SK-N-SH treated with all-trans-retinoic acid at 6 μM for 48 hours (cell line): ENCODE measurements at regions not wholly inside any gene's neighbourhood (a gene's known extent, or its start where the extent isn't known, plus 50 kb on each side); places are given as distances from the start of the nearest gene placed in this dataset.

Experiments used
- ATAC-seq: fragments of 200-7000 bp; cut with Tn5 transposase; 3 replicates; pipeline ENCODE4 v1.9.1; 2020; ENCODE audit warnings: mild to moderate bottlenecking, moderate library complexity
- ARNTL ChIP-seq: fragments of 450-650 bp; formaldehyde crosslinking; IDR thresholded peaks from 2 replicates; pipeline ENCODE4 v1.5.0; 2020; ENCODE audit warnings: low read depth, mild to moderate bottlenecking, moderate library complexity, borderline replicate concordance
- BACH2 ChIP-seq: fragments of 250-450 bp; sonication (Bioruptor Pico); IDR thresholded peaks from 2 replicates; pipeline ENCODE4 v1.9.0; 2021; ENCODE audit warnings: mild to moderate bottlenecking, borderline replicate concordance
- CREB5 ChIP-seq: fragments of 250-450 bp; sonication (Bioruptor Pico); IDR thresholded peaks from 2 replicates; pipeline ENCODE4 v1.5.1; 2020; ENCODE audit warnings: low read depth, mild to moderate bottlenecking, moderate library complexity
- CSDC2 ChIP-seq: fragments of 250-450 bp; sonication (Bioruptor Pico); IDR thresholded peaks from 2 replicates; pipeline ENCODE4 v1.5.0; 2020; ENCODE audit warnings: mild to moderate bottlenecking, moderate library complexity
- CSRNP3 ChIP-seq: fragments of 250-450 bp; sonication (Bioruptor Pico); IDR thresholded peaks from 2 replicates; pipeline ENCODE4 v1.5.1; 2021; ENCODE audit warnings: mild to moderate bottlenecking, moderate library complexity
- ESRRG ChIP-seq: fragments of 250-450 bp; sonication (Bioruptor Pico); IDR thresholded peaks from 2 replicates; pipeline ENCODE4 v1.6.1; 2021; ENCODE audit warnings: mild to moderate bottlenecking
- GLIS3 ChIP-seq: fragments of 250-450 bp; sonication (Bioruptor Pico); IDR thresholded peaks from 2 replicates; pipeline ENCODE4 v1.5.0; 2020; ENCODE audit warnings: mild to moderate bottlenecking, moderate library complexity
- ISL1 ChIP-seq: fragments of 250-450 bp; sonication (Bioruptor Pico); IDR thresholded peaks from 2 replicates; pipeline ENCODE4 v2.1.2; 2022; ENCODE audit warnings: mild to moderate bottlenecking, moderate library complexity
- OSR1 ChIP-seq: fragments of 250-450 bp; sonication (Bioruptor Pico); IDR thresholded peaks from 2 replicates; pipeline ENCODE4 v1.8.0; 2022; ENCODE audit warnings: moderate library complexity, mild to moderate bottlenecking, inconsistent platforms
- PATZ1 ChIP-seq: fragments of 250-450 bp; sonication (Bioruptor Pico); IDR thresholded peaks from 2 replicates; pipeline ENCODE4 v1.8.0; 2020; ENCODE audit warnings: mild to moderate bottlenecking, moderate library complexity, borderline replicate concordance
- POU6F1 ChIP-seq: fragments of 250-450 bp; sonication (Bioruptor Pico); IDR thresholded peaks from 2 replicates; pipeline ENCODE4 v1.8.0; 2021; ENCODE audit warnings: low read depth, mild to moderate bottlenecking, moderate library complexity, borderline replicate concordance
- PPARA ChIP-seq: fragments of 250-450 bp; sonication (Bioruptor Pico); IDR thresholded peaks from 2 replicates; pipeline ENCODE4 v1.5.0; 2020; ENCODE audit warnings: mild to moderate bottlenecking, borderline replicate concordance
- RARB ChIP-seq: fragments of 250-450 bp; sonication (Bioruptor Pico); IDR thresholded peaks from 2 replicates; pipeline ENCODE4 v1.8.0; 2021; ENCODE audit warnings: mild to moderate bottlenecking, moderate library complexity
- SNAI2 ChIP-seq: fragments of 250-450 bp; sonication (Bioruptor Pico); IDR thresholded peaks from 2 replicates; pipeline ENCODE4 v1.5.0; 2020; ENCODE audit warnings: mild to moderate bottlenecking, moderate library complexity
- TOX ChIP-seq: fragments of 250-450 bp; sonication (Bioruptor Pico); IDR thresholded peaks from 2 replicates; pipeline ENCODE4 v1.8.0; 2021; ENCODE audit warnings: mild to moderate bottlenecking, moderate library complexity, borderline replicate concordance
- TSHZ2 ChIP-seq: fragments of 250-450 bp; sonication (Bioruptor Pico); IDR thresholded peaks from 2 replicates; pipeline ENCODE4 v1.5.0; 2020; ENCODE audit warnings: mild to moderate bottlenecking, moderate library complexity
- ZC3H10 ChIP-seq: fragments of 250-450 bp; sonication (Bioruptor Pico); IDR thresholded peaks from 2 replicates; pipeline ENCODE4 v1.5.1; 2021; ENCODE audit warnings: mild to moderate bottlenecking, moderate library complexity
- ZFP3 ChIP-seq: fragments of 250-450 bp; sonication (Bioruptor Pico); IDR thresholded peaks from 2 replicates; pipeline ENCODE4 v1.5.0; 2020; ENCODE audit warnings: mild to moderate bottlenecking, moderate library complexity
- ZFP30 ChIP-seq: fragments of 450-650 bp; formaldehyde crosslinking; IDR thresholded peaks from 2 replicates; pipeline ENCODE4 v1.5.0; 2022; ENCODE audit warnings: mild to moderate bottlenecking, moderate library complexity
- ZNF565 ChIP-seq: fragments of 450-650 bp; formaldehyde crosslinking; conservative IDR thresholded peaks from 2 replicates; pipeline ENCODE4 v1.5.0; 2020; ENCODE audit warnings: low read depth, mild to moderate bottlenecking, moderate library complexity
- ZNF70 ChIP-seq: fragments of 450-650 bp; formaldehyde crosslinking; IDR thresholded peaks from 2 replicates; pipeline ENCODE4 v1.5.0; 2020; ENCODE audit warnings: mild to moderate bottlenecking, moderate library complexity
- ZNF8 ChIP-seq: fragments of 450-650 bp; formaldehyde crosslinking; IDR thresholded peaks from 2 replicates; pipeline ENCODE4 v1.5.0; 2020; ENCODE audit warnings: mild to moderate bottlenecking, moderate library complexity

GRCh38 chrX:121863976-121864375 is 816.6 kb downstream of the GLUD2 start:
- no peak for ATAC-seq
- TF ChIP-seq ISL1 (CRISPR knock-in tag) (no peak), ZNF565 (CRISPR knock-in tag) (no peak), ESRRG (CRISPR knock-in tag) (no peak), TOX (no peak), ZNF70 (CRISPR knock-in tag) (no peak), ZFP30 (CRISPR knock-in tag) (no peak), PPARA (CRISPR knock-in tag) (no peak), ZNF8 (CRISPR knock-in tag) (no peak), OSR1 (no peak), ARNTL (CRISPR knock-in tag) (no peak), ZFP3 (CRISPR knock-in tag) (no peak), CSDC2 (no peak)

GRCh38 chrX:121864561-121864960 is 817.2 kb downstream of the GLUD2 start:
- TF ChIP-seq ZC3H10 (CRISPR knock-in tag) (no peak), BACH2 (CRISPR knock-in tag) (no peak), CSDC2 (no peak), PATZ1 (CRISPR knock-in tag) (no peak), RARB (CRISPR knock-in tag) (no peak), SNAI2 (CRISPR knock-in tag) (no peak), PPARA (CRISPR knock-in tag) (no peak), POU6F1 (no peak), ISL1 (CRISPR knock-in tag) (no peak), ZFP3 (CRISPR knock-in tag) (no peak), ARNTL (CRISPR knock-in tag) (no peak), TOX (no peak), OSR1 (no peak), ZNF565 (CRISPR knock-in tag) (no peak), CREB5 (no peak), ZFP30 (CRISPR knock-in tag) (no peak)
- no peak for ATAC-seq

GRCh38 chrX:121869876-121870477 is 822.6 kb downstream of the GLUD2 start:
- TF ChIP-seq ESRRG (CRISPR knock-in tag), result no peak
- TF ChIP-seq OSR1, result no peak
- TF ChIP-seq TOX, result no peak
- no peak for TF ChIP-seq TSHZ2 (CRISPR knock-in tag)
- no peak for TF ChIP-seq PPARA (CRISPR knock-in tag)
- TF ChIP-seq ZNF8 (CRISPR knock-in tag), result no peak
- no peak for TF ChIP-seq ZC3H10 (CRISPR knock-in tag)
- TF ChIP-seq RARB (CRISPR knock-in tag), result no peak
- TF ChIP-seq ZFP3 (CRISPR knock-in tag), result no peak
- no peak for TF ChIP-seq CSDC2
- no peak for TF ChIP-seq CREB5
- no peak for TF ChIP-seq SNAI2 (CRISPR knock-in tag)
- no peak for TF ChIP-seq GLIS3 (CRISPR knock-in tag)
- TF ChIP-seq ARNTL (CRISPR knock-in tag), result no peak
- no peak for TF ChIP-seq ZFP30 (CRISPR knock-in tag)
- no peak for TF ChIP-seq ZNF565 (CRISPR knock-in tag)
- TF ChIP-seq ZNF70 (CRISPR knock-in tag), result no peak
- TF ChIP-seq BACH2 (CRISPR knock-in tag), result no peak
- TF ChIP-seq CSRNP3 (CRISPR knock-in tag), result no peak
- TF ChIP-seq, all 23 proteins: peak for 0
- no peak for ATAC-seq
